ENCODE measurements at regions not wholly inside any gene's neighbourhood (a gene's known extent, or its start where the extent isn't known, plus 50 kb on each side); places are given as distances from the start of the nearest gene placed in this dataset.

GRCh38 chr2:111678161-111678560 lies 205.8 kb downstream of the ANAPC1 start:
- TF ChIP-seq CTCF (IDR thresholded peaks at IDR 0.05) (no peak), POLR2A (IDR thresholded peaks at IDR 0.05) (no peak), EP300 (IDR thresholded peaks at IDR 0.05) (no peak)

Data from stomach (tissue), 4 donors.